HCT116 (cell line): ENCODE measurements at regions not wholly inside any gene's neighbourhood (a gene's known extent, or its start where the extent isn't known, plus 50 kb on each side); places are given as distances from the start of the nearest gene placed in this dataset.

Experiments
- ATAC-seq: fragments of 200-7000 bp; cut with Tn5 transposase; 2 replicates; pipeline ENCODE4 v1.9.1; 2020; ENCODE audit warnings: mild to moderate bottlenecking, moderate library complexity
- BruUV-seq: library from RNA; stranded (reverse); fragments of 400-500 nt; replicated peaks from 2 replicates; lab custom pipeline; 2021; lab: Mats Ljungman, UMichigan
- CTCF ChIA-PET: fragments of 300-600 bp; sonication (Branson Sonifier 250); formaldehyde crosslinking; loops from one replicate; lab custom pipeline; 2021; ENCODE audit warnings: antibody characterized with exemption; lab: Charles Lee
- POLR2A ChIA-PET: fragments of 300-600, 350-600 bp; sonication (Branson Sonifier 250); formaldehyde crosslinking; loops from one replicate; lab custom pipeline; 2021; ENCODE audit warnings: antibody characterized with exemption; lab: Charles Lee
- RAD21 ChIA-PET, 2 experiments: fragments of 300-600 bp; sonication (Branson Sonifier 250); formaldehyde crosslinking; loops; one replicate each; lab custom pipeline; 2023; ENCODE audit warnings: low total read pairs in 2 of 2; ENCODE audit not compliant: uncharacterized antibody in 2 of 2, unreplicated experiment in 2 of 2, low non-redundant PET in 1 of 2; lab: Charles Lee
- DNase-seq: peaks from one replicate; pipeline ENCODE4 v3.0.0-alpha.2; 2010; ENCODE audit warnings: low read depth, low spot score
- H2AFZ ChIP-seq: fragments of 200-600 bp; shearing (Covaris generic), sonication (generic); 2 replicates; pipeline ENCODE4 v1.6.1; 2017; ENCODE audit warnings: low read depth, mixed run types, mixed read lengths, antibody characterized with exemption, low read length; ENCODE audit not compliant: poor library complexity, severe bottlenecking
- H3K27ac ChIP-seq: 2 replicates; pipeline ENCODE4 v1.5.1; 2012; ENCODE audit warnings: low read depth, low read length
- H3K27me3 ChIP-seq: fragments of 200-600 bp; sonication (generic); 2 replicates; pipeline ENCODE4 v1.6.1; 2016; ENCODE audit warnings: mixed run types, low read length, mixed read lengths; ENCODE audit not compliant: insufficient read depth
- H3K36me3 ChIP-seq, 2 experiments: fragments of 200-500 bp in 1 of 2; fragments of 200-600 bp in 1 of 2; sonication (Bioruptor generic) in 1 of 2; sonication (generic) in 1 of 2; 2 replicates each; pipeline versions ENCODE4 v1.5.1 to v1.6.1; 2014 to 2016; ENCODE audit warnings: low read length in 2 of 2, inconsistent platforms in 1 of 2, mixed read lengths in 1 of 2, mixed run types in 1 of 2; ENCODE audit not compliant: insufficient read depth in 2 of 2, control insufficient read depth in 1 of 2
- H3K4me1 ChIP-seq, 2 experiments: fragments of 200-600 bp in 1 of 2; sonication (generic) in 1 of 2; 2 replicates each; pipeline versions ENCODE4 v1.5.1 to v1.6.1; 2012 to 2017; ENCODE audit warnings: low read length in 2 of 2, inconsistent platforms in 1 of 2, mild to moderate bottlenecking in 1 of 2, mixed read lengths in 1 of 2, mixed run types in 1 of 2, moderate library complexity in 1 of 2; ENCODE audit not compliant: insufficient read depth in 2 of 2, control insufficient read depth in 1 of 2
- H3K4me2 ChIP-seq: fragments of 200-600 bp; sonication (generic); 2 replicates; pipeline ENCODE4 v1.6.1; 2017; ENCODE audit warnings: mixed run types, low read length, mixed read lengths
- H3K4me3 ChIP-seq, 2 experiments: fragments of 200-600 bp in 1 of 2; sonication (generic) in 1 of 2; replicated peaks in 1 of 2; 2 replicates each; pipeline ENCODE4 v1.5.1; 2011 to 2016; ENCODE audit warnings: low read length in 2 of 2, control low read depth in 1 of 2, low read depth in 1 of 2, mild to moderate bottlenecking in 1 of 2, mixed read lengths in 1 of 2, mixed run types in 1 of 2
- H3K79me2 ChIP-seq: fragments of 200-600 bp; sonication (generic); 2 replicates; pipeline ENCODE4 v1.6.1; 2017; ENCODE audit warnings: mild to moderate bottlenecking, mixed run types, low read length, moderate library complexity, mixed read lengths; ENCODE audit not compliant: insufficient read depth
- H3K9ac ChIP-seq: fragments of 200-600 bp; sonication (generic); 2 replicates; pipeline ENCODE4 v1.6.1; 2016; ENCODE audit warnings: low read length, mixed read lengths
- H3K9me2 ChIP-seq: fragments of 200-600 bp; sonication (generic), shearing (Covaris generic); 2 replicates; pipeline ENCODE4 v1.6.1; 2017; ENCODE audit warnings: mixed run types, mild to moderate bottlenecking, moderate library complexity; ENCODE audit not compliant: insufficient read depth
- H3K9me3 ChIP-seq, 2 experiments: fragments of 200-500 bp in 1 of 2; fragments of 200-600 bp in 1 of 2; sonication (Bioruptor generic) in 1 of 2; sonication (generic) in 1 of 2; 2 replicates each; pipeline ENCODE4 v1.6.1; 2014 to 2017; ENCODE audit warnings: low read length in 2 of 2, mixed read lengths in 2 of 2, inconsistent platforms in 1 of 2, low read depth in 1 of 2, mild to moderate bottlenecking in 1 of 2, mixed run types in 1 of 2, moderate library complexity in 1 of 2; ENCODE audit not compliant: control insufficient read depth in 1 of 2, insufficient read depth in 1 of 2
- H4K20me1 ChIP-seq: fragments of 200-600 bp; sonication (generic), shearing (Covaris generic); 2 replicates; pipeline ENCODE4 v1.6.1; 2017; ENCODE audit warnings: mixed run types, mild to moderate bottlenecking, moderate library complexity; ENCODE audit not compliant: insufficient read depth
- CBX3 ChIP-seq: IDR thresholded peaks from 2 replicates; pipeline ENCODE4 v1.6.1; 2012; ENCODE audit warnings: low read depth
- ELF1 ChIP-seq: IDR thresholded peaks from 2 replicates; pipeline ENCODE4 v1.6.1; 2012; ENCODE audit warnings: low read depth, borderline replicate concordance
- EZH2 ChIP-seq: fragments of 200-600 bp; sonication (generic); IDR thresholded peaks from 2 replicates; pipeline ENCODE4 v1.6.1; 2017; ENCODE audit warnings: antibody characterized with exemption, mixed run types
- FOSL1 ChIP-seq: IDR thresholded peaks from 2 replicates; pipeline ENCODE4 v1.6.1; 2012; ENCODE audit warnings: low read depth
- MAX ChIP-seq: IDR thresholded peaks from 2 replicates; pipeline ENCODE4 v1.6.1; 2012
- SIN3A ChIP-seq: IDR thresholded peaks from 2 replicates; pipeline ENCODE4 v1.6.1; 2012; ENCODE audit warnings: low read depth
- SRF ChIP-seq: IDR thresholded peaks from 2 replicates; pipeline ENCODE4 v1.6.1; 2012; ENCODE audit warnings: low read depth
- YY1 ChIP-seq: IDR thresholded peaks from 2 replicates; pipeline ENCODE4 v1.6.1; 2011; ENCODE audit warnings: low read length, low read depth, moderate library complexity, mild to moderate bottlenecking; ENCODE audit not compliant: insufficient replicate concordance; ENCODE audit errors: extremely low read depth
- ZFX ChIP-seq: fragments of 450-650 bp; IDR thresholded peaks from 2 replicates; pipeline ENCODE4 v1.6.1; 2017
- ZNF274 ChIP-seq: fragments of 200-500 bp; sonication (Bioruptor generic); IDR thresholded peaks from 2 replicates; pipeline ENCODE4 v1.6.1; 2014; ENCODE audit warnings: mild to moderate bottlenecking, low read depth, low read length, inconsistent platforms
- intact Hi-C: fragments of 100-400 bp; cut with micrococcal nuclease; formaldehyde crosslinking; loops from 2 replicates; pipeline ENCODE4 v1.10.0; 2022
- TF ChIP-seq, protein P1 (sequence below): IDR thresholded peaks from 2 replicates; pipeline ENCODE4 v1.6.1; 2011; ENCODE audit warnings: mild to moderate bottlenecking, low read length, moderate library complexity; ENCODE audit not compliant: insufficient replicate concordance; ENCODE audit errors: extremely low read depth

DNA sequence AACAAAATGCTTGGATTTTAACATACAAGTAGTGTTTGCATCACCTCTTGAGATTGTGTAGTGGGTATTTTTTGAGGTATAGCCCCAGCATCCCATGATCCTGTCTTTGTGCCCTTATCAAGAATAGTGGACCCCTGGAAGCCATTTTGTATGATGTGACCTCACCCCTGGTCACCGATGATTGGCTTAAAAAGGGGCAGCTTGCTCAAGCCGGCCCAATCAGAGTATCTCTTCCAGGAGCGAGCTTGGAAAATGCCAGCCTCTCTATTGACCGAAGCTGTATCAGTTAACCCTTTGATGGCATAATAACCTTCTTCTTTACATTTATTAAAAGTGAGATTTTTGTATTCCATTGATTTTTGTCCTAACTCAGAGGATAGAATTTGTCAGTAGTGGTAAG lies 55.5 kb upstream of the FAM20A start:
- no peaks in the 10 kb centered on the region for H3K4me1 ChIP-seq
- intact Hi-C loops = no loop called here
- TF ChIP-seq ELF1 (no peak), FOSL1 (no peak), EZH2 (no peak), YY1 (no peak), ZNF274 (no peak), SRF (no peak), ZFX (no peak), MAX (no peak), CBX3 (no peak), SIN3A (no peak)
- TF ChIP-seq, protein P1, sequence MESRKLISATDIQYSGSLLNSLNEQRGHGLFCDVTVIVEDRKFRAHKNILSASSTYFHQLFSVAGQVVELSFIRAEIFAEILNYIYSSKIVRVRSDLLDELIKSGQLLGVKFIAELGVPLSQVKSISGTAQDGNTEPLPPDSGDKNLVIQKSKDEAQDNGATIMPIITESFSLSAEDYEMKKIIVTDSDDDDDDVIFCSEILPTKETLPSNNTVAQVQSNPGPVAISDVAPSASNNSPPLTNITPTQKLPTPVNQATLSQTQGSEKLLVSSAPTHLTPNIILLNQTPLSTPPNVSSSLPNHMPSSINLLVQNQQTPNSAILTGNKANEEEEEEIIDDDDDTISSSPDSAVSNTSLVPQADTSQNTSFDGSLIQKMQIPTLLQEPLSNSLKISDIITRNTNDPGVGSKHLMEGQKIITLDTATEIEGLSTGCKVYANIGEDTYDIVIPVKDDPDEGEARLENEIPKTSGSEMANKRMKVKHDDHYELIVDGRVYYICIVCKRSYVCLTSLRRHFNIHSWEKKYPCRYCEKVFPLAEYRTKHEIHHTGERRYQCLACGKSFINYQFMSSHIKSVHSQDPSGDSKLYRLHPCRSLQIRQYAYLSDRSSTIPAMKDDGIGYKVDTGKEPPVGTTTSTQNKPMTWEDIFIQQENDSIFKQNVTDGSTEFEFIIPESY = no peak
- no peak overlapping the region for H3K9ac ChIP-seq
- no peaks in the 10 kb centered on the region for H3K36me3 ChIP-seq
- ChIA-PET RAD21 (no interaction called here), CTCF (no interaction called here), POLR2A (no interaction called here)
- no peak overlapping the region for H2AFZ ChIP-seq
- no peaks in the 10 kb centered on the region for H3K27me3 ChIP-seq
- H3K4me3 ChIP-seq = no peak overlapping the region
- no peak; the same call in 1 of the 2 replicates for ATAC-seq
- H3K9me3 ChIP-seq = no peaks in the 10 kb centered on the region
- BruUV-seq = no TSS peak
- no peak overlapping the region for H3K4me2 ChIP-seq
- H3K27ac ChIP-seq = no peak overlapping the region
- H4K20me1 ChIP-seq = no peaks in the 10 kb centered on the region
- no peak for DNase-seq
- H3K79me2 ChIP-seq = no peaks in the 10 kb centered on the region
- H3K9me2 ChIP-seq = no peaks in the 10 kb centered on the region
